ENCODE measurements at regions not wholly inside any gene's neighbourhood (a gene's known extent, or its start where the extent isn't known, plus 50 kb on each side); places are given as distances from the start of the nearest gene placed in this dataset.

DNA sequence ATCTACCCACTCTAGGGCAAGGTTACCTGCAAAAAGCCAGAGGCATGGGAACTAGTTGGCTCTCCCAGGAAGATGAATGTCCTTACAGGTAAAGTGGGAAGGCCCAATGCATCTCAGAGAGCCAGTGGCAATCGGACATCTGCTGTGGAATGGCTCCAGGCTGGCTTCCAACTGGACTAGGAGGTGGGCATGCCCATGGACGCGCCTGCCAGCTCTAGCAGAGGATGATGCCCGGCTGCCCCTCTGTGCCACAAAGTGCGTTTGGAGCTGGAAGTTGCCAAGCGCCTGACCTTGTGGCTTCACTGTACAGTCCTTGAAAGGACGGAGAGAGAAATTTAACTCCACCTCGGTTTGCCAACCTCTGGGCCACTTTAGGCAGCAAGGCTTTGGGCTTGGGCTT, 84.4 kb downstream of the NR2F2 start:
- no peak for DNase-seq (ENCODE audit: low read depth in 2 of 2, low spot score in 1 of 2)

DNA sequence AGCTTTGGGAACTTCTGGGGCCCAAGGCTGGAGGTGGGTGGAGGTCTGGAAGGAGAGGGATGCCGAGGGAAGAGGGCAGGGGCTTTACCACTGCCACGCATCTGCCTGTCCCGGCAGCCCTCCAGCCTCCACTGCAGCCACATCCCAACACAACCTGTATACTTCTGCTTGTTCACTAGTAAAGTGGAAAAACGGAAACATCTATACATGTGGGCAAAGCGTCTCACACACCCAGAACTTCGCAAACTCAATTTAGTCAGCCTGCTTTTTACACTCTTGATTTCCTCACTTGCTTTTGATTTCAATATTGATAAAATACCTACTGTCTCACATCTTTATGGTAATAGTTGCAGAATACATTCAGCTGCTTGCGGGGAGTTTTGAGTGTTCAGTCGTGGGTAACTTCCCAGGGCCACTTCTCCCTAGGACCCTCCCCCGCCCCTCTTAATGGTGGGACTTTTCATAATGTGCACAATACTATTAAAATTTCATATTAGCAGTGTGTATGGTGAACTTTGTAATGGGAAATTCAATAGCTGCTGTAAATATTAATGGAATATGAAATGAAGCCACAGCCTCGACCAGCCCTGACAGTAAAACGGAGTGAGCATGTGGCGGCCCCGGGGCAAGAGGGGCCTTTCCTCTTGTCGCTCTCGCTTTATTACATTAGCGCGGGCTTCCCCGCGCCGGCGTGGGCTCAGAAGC, 85.2 kb downstream of the NR2F2 start:
- DNase-seq (ENCODE audit: low read depth in 2 of 2, low spot score in 1 of 2) = no peak

DNA sequence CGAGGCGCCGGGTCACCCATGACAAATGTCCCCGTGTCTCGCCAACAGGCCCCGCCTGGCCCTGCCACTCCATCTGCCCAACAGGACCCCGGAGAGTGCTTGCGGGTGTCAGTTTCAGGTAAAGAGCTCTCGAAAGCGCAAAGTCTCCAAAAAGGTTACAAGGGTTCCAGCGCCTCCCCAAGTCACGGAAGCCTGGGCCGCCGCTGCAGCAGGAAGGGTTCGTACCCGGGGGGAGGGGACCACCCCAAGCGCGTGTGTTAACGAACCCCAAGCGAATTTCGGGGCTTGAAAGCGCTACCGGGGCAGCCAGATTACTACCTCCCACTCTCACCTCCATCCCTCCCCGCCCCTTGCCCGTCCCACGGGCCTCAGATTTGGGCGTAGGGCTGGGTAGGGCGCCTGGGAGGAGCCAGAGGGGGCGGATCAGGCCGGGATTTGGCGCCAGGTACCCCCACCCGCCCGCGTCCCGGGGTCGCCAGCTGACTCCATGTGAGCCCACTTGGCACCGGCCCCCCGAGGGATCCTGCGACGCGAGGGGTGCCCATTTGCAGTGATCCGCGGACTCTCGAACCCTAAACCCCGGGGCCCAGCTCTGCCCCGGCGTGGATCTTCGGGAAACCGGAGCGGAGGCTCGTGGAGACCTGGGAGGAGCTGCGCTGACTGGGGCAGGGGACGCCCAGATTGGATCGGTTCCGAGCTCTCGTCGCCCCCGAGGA, 85.9 kb downstream of the NR2F2 start:
- no peak for DNase-seq (ENCODE audit: low read depth in 2 of 2, low spot score in 1 of 2)

DNA sequence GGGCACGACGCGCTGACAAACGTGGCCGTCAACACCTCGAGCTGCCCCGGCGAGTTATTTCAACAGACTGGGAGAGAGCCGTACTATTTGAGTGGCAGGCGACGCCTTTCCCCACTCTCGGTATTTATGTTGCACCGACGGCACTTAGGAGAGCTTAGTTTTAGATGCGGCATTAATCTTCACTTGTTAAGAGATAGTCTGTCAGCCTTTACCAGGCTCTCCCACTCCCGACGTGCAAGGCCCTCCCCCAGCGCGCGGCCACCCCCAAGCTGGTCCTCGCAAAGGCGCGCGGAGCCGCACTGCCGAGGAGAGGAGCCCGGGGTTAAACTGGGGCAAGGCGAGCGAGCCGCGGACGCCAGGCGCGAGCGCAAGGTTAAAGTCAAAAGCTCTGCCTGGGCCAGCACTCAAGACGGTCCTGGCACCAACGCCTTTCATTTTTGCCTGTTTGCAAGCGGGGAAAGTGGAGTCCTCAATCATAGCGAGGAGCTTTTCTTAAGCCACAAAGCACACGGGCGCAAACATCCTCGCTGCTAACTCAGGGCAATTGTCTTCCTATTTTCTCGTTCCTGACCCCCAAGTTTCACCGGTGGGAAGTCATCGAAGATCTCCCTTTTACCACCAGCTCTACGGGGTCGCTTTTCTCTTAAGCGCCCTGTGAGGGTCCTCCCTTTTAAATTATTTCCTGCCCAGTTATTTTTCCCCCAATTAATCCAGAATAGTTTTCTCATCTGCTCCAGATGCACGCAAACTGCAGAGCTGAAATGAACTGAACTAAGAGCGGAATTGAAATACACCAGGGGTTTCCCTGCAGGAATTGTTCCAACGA, 86.6 kb downstream of the NR2F2 start:
- DNase-seq (ENCODE audit: low read depth in 2 of 2, low spot score in 1 of 2) = no peak

DNA sequence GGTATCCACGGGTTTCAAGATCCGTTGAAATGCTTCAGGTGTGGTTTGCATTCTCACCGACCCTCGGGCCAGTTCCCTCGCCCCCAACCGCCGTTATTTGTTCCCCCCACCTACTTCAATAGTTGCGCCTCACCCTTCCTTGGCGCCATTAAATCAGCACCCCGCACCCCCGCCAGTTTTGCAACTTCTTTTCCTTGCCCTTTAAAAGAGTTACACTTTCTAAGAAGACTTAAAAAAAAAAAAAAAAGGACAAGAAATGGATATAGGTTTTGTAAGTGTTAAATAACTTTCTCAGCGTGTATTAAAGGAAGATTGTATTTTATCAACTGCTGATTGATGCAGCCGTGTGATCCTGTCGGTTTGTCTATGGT, 87.2 kb downstream of the NR2F2 start:
- no peak for DNase-seq (ENCODE audit: low read depth in 2 of 2, low spot score in 1 of 2)

DNA sequence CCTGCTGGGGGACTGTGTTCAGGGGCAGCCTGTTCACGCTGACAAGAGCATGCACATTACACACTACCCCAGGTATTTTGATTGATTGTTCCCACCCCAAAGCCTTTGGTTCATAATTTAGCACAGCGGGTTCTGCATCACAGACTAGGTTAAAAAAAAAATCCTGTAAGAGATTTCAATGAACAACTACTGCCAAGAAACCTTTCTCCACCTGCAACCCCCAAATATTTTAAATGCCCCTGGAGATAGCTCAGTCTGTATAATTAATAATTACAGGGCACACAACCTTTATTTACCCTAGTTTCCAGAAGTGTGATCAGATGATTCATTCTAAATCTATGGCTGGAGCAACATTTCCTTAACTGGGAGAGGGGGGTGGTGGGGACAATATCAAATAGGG, 87.6 kb downstream of the NR2F2 start:
- no peak for DNase-seq (ENCODE audit: low read depth in 2 of 2, low spot score in 1 of 2)

DNA sequence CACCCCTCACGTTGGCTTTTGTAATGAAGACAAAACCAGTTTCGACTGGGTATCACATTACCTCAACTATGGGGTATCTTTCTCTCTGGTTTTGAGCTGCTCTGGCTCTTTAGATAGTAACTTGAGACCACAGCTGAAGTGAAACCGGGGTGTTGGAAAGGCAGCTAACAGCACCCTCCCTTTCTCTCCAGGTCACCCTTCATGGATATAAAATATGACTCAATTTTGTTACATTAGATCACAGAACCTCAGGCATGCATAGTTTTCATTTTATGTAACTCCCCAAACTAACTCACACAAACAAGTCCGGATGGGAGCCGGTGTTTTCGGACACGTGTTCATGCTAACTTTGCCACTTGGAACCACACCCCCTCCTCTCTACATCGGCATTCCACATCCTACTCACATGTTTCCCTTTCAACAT, 90.7 kb downstream of the NR2F2 start:
- DNase-seq (ENCODE audit: low read depth in 2 of 2, low spot score in 1 of 2) = no peak

DNA sequence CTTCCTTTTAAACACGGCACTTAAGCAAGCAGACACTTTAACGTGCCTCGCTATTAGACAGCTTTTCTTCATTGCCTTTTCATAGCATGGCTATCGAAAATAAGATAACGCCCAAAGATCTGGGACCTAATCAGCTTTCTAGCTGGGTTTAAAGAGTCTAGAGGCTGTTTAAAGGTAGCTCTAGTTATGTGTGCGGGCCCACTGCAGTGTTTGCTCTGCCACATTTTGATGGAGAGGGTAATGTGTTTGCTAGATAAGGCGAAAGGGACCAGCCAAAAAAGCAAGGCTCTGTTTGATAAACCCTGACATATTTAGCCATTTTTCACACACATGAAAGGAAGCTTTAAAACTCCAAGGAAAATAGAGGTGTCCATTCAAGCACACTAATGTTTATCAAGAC, 91.6 kb downstream of the NR2F2 start:
- no peak for DNase-seq (ENCODE audit: low read depth in 2 of 2, low spot score in 1 of 2)

DNA sequence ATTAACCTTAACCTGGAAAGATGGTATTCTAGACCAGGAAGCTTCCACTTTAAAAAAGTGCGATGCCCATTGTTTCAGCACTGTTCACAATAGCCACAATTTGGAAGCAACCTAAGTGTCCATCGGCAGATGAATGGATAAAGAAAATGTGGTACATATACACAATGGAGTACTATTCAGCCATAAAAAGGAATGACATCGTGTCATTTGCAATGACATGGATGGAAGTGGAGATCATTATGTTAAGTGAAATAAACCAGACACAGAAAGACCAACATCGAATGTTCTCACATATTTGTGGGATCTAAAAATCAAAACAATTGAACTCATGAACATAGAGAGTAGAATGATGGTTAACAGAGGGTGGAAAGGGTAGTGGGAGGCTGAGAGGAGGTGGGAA, 94.2 kb downstream of the NR2F2 start:
- no peak for DNase-seq (ENCODE audit: low read depth in 2 of 2, low spot score in 1 of 2)

DNA sequence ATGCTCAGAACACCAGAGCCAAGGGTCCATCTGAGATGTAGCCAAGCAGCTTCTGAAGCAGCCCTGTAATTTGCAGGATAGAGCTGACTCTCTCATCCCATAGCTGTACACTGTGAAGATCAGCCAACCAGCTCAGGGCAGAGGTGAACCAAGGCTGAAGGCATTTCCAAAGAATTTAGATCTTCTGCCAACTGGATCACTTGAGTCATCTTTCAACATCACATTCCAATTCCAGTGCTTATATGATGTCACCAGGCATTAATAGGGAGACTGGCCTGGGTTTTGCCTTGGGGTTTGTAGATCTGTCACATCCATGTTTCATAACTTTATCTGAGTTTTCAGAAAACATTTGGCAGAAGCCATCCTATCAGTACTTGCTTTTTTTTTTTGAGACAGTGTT, 98.2 kb downstream of the NR2F2 start:
- no peak for DNase-seq (ENCODE audit: low read depth in 2 of 2, low spot score in 1 of 2)

DNA sequence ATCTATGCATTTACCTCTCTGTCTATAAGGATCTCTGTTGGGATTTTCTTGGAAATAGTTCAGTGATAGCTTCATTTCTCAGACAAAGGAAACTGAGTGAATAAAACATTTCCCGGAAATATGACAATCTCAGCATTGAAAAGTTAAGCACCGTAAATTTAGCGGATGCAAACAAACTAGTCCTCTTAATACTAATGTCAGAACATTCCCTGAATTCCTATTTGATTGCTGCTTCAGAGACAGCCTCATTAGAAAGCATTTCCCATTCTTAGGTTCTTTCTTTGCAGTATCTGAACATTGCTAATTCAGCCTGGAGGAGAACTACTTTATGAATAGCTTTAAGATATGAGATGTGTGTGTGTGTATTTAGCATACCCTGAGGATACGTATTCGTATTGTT, 101.3 kb downstream of the NR2F2 start:
- no peak for DNase-seq (ENCODE audit: low read depth in 2 of 2, low spot score in 1 of 2)

DNA sequence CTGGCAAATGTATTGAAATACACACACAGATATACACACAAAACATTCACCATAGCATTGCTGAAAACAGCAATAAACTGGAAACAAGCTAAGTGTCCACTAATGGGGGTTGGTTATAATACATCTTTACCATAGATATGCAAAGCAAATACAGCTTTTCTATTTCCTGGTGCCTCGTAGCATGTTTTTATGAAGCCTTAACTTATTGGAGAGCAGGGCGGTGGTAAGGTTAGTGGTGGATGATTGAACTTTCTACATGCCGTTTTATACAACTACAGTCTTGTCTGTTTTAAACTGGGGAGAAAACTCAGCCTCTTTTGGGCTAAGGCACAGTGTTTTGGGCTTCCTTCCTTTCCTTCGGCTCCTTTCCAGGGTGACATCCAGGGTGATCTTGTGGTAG, 104.5 kb downstream of the NR2F2 start:
- no peak for DNase-seq (ENCODE audit: low read depth in 2 of 2, low spot score in 1 of 2)

DNA sequence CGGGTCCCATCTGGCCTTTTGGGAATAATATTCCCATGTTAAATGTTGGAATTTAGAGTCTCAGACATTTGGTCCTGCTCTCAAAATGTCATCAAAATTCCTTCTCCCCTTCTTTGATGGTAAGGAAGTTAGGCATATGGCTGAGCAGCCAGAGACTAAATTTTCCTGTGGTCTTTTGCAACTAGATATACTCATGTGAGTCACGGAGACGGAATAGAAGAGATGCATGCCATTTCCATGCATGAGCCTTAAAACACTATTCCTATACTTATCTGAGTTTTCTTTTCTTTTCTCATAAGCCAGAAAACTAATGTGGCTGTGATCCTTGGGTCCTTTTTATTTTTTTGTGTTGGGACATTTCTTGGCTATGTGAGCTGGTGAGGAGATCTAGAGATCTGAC, 105.3 kb downstream of the NR2F2 start:
- no peak for DNase-seq (ENCODE audit: low read depth in 2 of 2, low spot score in 1 of 2)

DNA sequence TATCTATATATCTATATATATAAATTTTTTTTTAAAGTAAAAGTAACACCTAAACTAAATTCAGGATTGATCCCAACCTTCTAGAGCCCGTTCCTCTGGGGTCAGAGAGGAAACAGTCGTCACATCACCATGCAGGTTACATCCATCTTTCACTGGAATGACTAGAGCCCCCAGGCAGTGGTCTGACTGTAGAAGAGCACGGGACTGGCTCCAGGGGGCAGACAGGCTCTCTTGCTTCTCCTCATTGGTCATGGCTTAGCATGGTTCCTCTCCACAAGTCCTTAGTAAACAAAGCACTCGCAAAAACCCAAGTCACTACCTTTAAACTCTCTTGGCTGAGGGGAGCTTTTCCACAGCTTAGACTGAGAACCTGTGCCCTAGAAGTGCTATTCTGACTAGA, 110.5 kb downstream of the NR2F2 start:
- DNase-seq (ENCODE audit: low read depth in 2 of 2, low spot score in 1 of 2) = no peak

DNA sequence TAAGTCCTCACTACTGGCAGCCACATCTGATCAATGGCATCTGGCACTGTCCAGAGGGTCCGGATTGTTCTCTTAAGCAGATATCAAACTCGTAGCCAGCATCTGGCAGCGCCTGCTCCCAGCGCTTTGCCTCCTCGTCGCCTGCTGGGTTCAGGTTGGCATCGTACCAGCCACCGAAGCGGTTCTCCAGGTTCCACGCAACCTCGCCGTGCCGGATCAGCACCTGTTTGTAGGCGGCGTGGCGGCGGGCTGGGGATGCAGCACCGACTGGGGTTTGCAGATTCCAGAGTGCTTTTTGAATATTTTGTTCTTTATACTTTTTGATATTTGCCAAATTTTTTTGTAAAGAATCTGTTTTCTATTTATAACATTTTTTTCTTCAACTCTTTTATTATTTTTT, 111.6 kb downstream of the NR2F2 start:
- no peak for DNase-seq (ENCODE audit: low read depth in 2 of 2, low spot score in 1 of 2)

DNA sequence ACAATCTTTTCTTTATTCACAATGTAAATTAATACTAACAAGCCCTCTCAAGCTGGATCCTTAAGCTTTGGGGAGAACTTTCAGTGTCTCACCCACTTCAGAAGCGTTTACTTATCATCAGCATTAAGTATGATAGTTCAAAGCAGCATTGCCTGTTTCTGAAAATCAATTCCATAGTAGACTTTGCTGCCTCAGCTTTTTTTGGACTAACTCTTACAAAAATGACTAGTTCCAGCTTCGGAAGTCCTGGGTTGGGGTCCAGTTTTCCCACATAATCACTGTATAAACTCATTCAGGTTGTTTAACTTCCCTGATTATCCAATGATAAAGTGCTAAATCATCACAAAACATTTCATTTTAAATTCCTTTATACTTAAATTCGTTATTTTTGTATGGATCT, 114.4 kb downstream of the NR2F2 start:
- no peak for DNase-seq (ENCODE audit: low read depth in 2 of 2, low spot score in 1 of 2)

DNA sequence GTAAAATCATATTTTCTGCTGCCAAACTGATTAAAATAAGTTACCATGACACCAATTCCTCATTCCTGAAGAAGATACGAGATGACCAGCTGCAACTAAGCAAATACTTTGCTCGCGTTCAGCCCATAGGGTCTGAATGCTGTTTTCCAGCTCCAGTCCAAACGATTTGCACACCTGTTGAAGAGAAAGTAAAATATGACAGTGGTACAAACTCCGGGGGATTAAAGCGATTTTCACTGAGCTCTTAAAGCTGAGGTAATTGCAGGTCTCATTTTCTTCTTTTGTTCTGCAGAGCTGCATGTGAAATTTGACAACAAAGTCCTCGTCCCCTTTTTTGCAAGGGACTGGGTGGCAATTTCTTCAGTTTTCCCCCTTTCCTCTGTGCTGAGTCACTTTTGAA, 118.4 kb downstream of the NR2F2 start:
- no peak for DNase-seq (ENCODE audit: low read depth in 2 of 2, low spot score in 1 of 2)

DNA sequence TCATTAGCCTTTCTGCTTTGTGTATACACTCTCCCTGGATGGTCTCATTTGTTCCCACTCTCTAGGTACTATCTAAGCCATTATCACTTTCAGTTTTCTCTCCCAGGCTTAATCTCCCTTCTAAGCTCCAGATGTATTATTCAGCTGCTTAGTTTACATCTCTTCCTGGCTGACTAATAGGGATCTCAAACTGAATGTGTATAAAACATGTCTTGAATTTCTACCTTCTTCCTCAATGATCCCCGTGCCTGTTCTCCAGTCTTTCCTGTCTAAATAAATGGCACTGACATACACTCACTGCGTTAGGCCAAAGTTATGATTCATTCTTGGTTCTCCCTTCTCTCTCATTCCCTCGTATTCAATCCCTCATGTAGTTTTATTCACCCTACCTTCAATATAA, 127.3 kb downstream of the NR2F2 start:
- DNase-seq (ENCODE audit: low read depth in 2 of 2, low spot score in 1 of 2) = no peak

DNA sequence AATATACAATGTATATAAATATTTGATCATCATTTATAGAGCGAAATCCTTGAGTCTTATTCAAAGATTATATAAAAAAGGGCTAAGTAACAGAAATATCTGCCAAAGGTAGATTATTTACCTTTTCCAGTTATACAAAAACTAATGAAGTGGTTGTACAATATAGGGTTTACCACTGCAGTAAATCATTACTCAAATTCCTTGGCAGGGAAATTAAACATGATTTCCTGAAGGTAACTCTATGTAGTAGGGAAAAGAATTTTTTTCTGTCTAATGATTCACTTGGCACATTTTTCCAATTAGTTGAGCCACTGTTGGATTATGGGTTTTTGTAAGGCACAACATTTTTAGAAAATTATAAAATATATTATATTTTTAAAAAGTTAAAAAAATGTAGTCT, 129.6 kb downstream of the NR2F2 start:
- DNase-seq (ENCODE audit: low read depth in 2 of 2, low spot score in 1 of 2) = no peak

DNA sequence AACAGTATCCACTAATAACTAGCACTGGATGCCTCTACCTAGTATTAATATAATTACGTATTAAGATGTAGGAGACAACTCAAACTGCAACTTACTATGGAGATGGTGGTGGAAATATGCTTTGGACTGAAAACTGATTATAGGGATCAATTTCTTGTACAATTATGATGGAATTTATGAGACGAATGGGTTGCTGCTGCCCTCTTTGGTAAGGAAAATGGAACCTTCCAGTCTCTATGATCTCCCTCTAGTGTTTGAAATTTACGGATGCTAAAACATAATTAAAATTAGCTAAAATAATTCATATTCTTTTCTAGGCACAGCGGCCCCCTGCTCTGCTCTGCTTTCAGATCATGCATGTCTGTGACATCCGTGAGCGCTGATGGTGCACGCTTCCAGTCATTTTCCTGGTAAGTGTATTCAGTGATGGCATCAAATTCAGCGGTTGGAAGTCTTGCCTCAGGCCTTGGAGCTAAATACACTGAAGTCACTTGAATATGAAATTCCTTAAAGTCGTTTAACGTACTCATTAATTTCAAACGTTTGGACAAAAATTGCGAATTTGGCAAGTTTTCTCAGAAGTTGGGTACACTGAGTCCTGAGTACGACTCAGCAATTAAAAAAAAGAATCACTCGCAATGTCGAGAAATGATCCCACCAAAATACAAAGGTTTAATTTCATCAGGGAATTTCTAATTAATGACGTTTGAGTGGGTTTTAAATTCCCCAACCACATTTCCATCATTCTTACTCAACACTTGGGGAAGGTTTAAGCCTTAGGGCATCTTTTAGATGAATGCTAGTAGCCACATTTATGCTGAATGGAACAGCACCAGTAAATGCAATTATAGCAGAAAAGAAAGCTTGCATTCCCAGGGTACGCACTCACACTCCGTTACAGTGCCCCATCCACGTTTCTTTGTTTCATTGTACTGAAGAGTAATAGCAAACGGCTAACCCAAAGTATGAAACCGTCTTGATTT, 132.6 kb downstream of the NR2F2 start:
- no peak for DNase-seq (ENCODE audit: low read depth in 2 of 2, low spot score in 1 of 2)

DNA sequence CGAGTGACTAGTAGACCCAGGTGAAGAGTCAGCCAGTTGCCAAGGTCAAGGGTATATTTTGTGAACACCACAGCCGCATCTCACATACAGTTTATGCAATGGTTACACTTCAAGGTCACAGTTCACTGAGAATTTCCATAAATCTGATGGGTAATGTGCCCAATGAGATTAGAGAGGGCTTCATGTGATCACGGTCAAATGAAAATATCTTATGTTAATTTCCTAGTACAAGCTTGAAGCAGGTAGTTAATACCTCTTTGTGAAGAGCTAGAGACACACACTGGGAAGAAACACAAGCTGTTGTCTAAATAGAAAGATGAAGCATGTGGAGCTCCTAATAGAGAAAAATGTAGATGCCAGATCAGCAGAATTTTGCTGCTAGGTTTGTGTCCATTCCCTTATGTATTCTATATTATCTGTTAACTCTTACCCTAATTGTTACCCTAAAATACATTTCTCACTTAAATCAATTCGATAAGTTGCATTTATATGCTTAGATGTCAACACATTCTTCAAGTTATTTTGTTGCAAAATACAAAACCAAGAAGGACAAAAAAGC, 136.0 kb downstream of the NR2F2 start:
- DNase-seq (ENCODE audit: low read depth in 2 of 2, low spot score in 1 of 2) = no peak
